Embryonic facial prominence (tissue), 1 donor: ENCODE measurements at regions not wholly inside any gene's neighbourhood (a gene's known extent, or its start where the extent isn't known, plus 50 kb on each side); places are given as distances from the start of the nearest gene placed in this dataset.

Experiments
- DNase-seq: peaks from one replicate; pipeline ENCODE4 v3.0.0-alpha.2; 2016; ENCODE audit errors: extremely low spot score

DNA sequence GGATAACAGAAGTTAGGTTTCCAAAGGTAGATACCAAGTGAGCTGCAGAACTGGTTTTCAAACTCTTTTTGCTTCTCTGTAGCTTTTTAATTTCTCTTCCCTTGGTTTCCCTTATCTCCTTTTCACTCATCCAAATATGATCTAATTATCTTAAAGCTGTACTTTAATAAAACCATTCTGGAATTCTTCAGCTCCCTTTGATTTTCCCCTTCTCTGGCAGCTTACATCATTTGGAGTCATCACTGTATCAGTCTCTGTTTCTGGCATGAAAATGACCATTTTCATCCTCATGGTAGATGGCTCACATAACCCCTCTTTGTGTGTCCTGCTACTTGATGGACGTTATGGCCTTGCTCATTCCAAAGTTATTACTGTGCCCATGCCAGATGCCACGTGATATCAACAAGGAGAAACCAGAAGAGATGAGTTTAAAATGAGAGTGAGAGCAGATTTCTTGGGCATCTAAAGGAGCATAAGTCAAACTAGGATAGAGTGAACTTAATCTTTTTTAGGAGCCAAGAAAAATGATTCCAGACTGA, 620.2 kb downstream of the QKI start:
- no peak for DNase-seq

DNA sequence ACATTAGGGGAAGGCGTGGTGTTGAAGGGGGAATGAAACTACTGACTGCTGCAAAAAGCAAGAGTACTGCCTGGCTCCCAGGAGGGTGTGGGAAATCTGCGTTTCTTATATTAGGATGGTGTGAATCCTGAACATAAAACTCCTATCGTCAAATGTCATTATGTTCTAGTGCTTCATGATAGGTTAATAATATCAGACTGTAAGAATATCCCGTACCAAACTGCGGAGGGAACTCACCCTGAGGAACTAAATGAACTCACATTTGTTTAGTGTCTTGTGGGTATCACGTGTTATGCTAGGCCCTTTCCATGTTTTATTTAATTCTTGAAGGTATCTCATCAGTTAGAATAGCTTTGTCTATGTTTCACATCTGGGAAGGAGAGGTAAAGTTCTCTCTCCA, 610.7 kb downstream of the QKI start:
- no peak for DNase-seq

DNA sequence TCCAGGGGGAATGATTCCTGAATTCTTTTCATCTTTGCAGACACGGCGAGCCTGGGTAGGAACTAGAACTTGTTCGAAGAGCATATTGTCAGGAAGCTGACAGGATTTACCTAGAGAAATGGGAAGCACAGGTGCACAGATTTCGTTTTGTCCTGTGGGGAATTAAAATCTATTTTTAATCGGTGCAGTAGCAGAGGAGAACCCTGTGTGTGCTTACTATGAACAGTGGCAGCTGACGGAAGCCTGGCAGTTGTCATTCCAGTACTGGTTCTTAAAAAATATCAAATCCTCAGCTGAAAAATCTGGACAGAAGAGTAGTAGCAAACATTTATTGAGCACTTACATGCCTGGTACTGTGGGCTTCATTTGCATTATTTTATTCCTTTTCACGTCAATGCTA, 609.0 kb downstream of the QKI start:
- no peak for DNase-seq

DNA sequence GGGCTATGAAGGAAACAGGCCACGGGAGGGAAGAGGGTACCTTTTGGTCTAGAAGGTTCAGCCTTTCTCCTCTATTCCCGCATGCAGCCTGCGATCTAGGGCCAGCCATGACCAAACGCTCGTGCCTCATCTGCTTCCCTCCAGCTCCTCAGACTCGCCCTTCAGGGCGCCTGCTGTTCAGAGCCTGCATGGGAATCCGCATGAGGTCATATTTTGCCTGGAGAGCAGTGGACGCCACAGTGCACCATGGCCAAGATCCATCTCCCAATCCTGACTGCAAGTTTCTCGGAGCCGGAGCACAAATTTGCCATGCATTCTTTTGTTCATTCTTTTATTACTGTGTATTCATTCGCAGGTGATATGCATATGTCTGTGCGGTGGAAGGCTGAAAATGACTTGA, 608.1 kb downstream of the QKI start:
- no peak for DNase-seq

DNA sequence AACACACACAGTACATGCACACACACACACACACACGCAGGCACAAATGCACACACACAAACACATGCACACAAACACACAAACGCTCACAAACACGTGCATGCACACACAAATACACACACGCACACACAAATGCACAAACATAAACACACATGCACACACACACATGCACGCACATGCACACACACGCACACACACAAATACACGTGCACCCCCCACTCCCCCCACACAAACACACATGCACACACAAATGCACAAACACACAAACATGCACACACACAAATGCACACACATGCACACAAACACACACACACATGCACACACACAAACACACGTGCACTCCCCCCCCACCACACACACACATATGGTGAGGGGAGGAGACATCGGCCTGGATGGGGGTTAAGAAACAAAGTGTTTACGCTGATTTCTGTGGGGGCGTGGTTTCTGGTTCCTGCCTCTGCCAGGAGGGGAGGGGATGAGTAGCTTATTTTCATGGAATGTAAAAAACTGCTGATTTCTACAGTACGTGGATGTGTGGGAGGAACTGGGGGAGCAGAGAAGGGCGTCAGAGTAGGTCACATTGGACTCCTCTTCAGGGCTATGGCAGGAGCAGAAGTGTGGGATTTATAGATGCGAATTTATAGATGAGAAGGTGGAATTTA, 607.2 kb downstream of the QKI start:
- no peak for DNase-seq

DNA sequence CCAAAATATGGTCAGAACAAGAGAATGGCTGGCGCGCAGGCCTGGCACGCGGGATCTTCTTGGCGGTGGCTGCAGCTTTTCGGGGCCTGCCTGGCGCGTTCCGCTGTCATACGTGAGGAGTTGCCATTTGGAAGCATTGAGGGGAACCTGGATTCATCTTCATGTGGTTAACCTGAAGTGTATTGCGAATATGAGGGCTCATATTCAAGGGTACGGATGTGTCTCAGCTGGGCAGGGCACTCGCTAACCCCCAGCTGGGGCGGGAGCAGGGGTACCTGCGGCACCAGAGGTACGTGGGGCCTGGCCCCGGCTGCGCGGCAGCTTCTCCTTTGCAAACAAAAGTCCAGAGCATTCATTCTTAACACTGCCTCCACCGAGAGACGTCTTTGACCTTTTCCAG, 605.6 kb downstream of the QKI start:
- no peak for DNase-seq

DNA sequence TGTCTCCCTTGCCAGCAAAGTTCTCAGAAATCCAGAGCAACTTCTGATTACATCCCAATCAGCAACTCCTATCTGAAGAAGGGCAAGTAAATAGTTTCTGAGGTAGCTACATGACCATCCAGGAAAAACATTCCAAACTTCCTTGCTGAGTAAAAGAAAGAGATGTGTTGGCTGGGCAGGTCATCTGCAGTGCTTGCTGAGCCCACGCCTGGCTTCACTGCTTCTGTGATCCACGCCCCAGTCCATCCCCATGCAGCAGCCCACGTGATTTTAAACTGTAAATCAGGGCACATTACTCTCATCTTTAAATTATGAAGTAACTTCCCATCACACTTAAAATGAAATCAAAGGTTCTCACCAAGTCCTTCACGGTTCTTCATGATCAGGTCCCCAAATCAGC, 603.6 kb downstream of the QKI start:
- DNase-seq = no peak

DNA sequence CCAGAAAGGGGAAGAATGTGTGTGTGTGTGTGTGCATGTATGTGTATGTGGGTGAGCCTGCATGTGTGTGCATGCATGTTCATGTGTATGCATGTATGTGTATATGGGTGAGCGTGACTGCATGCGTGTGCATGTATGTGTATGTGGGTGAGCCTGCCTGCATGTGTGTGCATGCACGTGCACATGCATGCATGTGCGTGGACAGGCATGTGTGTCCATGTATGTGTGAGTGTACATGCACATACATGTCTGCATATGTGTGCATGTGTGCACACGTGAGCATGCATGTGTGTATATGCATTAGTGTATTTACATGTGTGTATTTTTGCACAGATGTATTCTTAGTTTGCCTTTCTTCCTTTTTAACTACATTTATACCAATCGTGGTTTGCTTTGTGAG, 601.5 kb downstream of the QKI start:
- no peak for DNase-seq

DNA sequence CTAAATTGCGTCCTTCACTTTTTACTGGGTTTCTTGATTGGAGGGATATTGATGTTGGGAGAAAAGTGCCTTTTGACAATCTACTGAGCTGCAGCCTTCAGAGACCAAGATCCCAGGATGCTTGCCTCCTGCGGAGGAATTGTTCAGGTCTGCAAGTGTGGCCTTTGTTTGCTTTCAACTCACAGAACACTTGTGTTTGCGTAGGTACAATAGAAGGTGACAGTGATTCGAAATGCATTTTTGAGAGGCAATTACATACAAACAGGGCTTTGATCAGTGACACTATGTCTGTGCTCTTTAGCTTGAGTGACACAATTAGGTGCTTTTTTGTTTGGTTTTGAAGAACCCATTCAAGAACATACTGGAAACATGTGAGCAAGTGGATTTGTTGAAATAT, 600.6 kb downstream of the QKI start:
- DNase-seq = no peak

DNA sequence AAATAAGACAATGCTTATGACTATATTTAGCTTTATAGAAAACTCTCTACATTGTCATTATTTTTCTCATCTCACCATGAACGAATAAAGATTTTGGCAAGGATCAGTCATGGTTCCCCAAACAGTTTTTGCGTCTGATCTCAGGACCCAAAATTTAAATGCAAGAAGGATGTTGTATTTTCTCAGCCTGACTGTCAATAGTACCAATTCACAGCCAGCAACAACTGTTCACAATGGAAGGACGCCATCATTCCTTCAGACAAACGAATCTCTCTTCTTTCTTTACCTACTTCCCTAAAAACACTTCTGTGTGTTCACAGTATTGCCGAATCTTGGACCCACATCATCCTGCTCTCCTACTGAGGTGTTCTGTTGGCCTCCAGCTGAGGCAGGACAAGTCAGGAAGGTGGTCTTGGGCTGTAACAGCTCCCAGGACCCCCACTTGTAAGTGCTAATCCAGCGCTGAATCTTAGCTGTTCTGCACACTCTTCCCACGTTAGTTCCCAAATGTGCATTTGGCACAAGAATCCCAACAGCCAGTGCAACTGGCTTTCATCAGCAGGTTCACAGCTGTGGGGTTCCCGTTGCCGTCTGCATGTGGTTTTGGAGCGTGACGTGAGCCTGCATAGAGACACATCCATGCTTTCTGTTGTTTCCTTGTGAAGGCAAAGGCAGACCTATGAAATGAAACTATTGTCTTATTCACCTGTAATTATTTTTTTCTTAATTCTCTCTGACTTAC, 600.0 kb downstream of the QKI start:
- no peak for DNase-seq

DNA sequence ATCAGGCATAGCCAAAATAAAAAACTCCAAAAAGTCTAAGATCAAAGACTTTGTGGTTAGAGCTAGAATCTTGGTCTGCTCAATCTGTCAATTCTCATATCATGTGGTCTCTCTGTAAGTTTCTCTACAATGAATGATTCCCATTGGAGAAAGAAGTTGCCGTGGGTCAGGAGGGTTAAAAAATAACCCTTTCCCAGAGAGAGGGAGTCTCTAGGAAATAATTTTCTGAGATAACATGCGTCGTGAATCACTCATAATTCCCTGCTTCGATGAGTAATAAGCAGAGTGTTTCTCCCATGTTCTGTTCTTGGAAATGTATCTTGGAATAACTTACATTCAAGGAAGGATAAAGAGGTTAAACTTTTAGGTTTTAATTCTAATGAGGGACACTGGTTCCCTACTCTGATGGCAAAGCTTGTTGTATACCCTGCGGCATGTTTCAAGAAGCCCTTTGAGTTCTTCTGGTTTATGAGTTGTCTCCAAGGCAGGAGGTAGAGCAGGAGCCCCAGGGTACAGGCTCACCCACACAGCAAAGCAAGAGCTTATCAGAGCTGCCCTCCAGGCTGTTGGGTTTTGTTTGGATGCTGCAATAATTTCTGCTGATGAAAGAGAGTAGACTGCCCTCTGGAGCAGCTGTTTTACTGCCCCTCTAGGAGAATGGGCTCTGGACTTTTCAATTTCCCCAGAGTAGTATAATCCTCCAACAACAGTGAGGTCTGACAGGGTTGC, 599.1 kb downstream of the QKI start:
- DNase-seq = no peak

DNA sequence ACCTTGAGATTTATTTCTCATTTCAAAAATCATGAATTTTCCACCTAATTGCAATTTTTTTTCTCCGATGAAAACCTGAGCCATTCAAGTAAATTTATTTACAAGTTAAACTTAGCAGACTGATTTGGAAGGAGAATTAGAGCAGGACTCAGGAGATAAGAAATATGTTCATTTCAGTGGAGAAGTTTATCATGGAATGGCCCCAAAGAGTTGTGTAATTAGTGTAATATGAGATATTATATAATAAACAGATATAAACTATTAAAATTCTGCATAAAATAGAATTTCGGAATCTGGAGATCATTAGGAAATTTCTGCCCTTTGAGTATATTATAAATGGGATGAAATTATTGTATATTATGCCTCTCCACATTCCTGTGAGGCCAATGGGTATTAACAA, 596.8 kb downstream of the QKI start:
- no peak for DNase-seq

DNA sequence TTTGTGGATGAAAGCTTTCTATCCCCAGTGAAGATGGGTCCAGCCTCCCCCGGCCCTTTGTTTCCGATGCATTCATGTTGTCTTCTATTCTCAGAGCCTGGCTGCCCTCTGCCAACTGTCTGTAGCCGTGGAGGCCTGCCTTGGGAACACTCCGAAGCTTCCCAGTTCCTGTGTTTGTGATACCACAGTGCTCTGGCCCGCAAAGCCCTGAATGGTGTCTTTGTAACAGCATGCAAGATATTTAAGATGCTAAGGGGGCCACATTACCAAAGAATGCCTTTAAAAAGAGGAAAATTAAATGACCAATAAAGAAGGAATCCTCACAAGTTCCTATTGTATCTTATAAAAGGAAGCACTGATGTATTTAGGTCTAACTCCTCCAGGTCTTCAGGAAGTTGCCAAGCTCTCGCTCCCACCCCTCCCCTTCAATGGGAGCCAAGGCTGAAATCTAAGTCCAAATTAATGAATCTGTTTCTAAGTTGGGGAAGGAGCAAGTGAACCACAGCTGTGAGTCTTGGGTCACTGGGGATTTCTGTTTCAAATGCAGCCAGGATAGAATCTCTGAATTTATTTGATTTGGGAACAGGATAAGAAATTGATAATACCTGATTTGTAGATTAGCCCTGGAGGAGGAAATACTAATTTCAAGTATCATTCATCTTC, 596.1 kb downstream of the QKI start:
- DNase-seq = no peak

DNA sequence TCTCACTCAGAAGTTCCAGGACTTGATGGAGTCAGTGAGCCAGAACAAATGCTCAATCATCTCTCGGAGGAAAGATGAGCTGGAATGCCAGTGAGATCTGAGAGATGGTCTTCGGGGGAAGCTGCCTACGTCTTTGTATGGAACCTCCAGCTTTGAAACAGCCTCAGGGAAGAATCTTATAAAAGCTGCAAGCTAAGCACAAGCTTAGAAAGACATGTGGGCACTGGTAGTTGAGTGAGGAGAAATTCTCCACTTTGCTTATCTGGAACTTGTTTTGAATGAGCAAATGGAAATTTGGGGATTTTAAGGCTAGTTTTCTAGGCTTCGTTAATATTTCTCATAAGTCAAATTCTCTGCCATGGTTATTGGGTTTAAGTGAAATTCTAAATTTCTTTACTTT, 594.4 kb downstream of the QKI start:
- DNase-seq = no peak

DNA sequence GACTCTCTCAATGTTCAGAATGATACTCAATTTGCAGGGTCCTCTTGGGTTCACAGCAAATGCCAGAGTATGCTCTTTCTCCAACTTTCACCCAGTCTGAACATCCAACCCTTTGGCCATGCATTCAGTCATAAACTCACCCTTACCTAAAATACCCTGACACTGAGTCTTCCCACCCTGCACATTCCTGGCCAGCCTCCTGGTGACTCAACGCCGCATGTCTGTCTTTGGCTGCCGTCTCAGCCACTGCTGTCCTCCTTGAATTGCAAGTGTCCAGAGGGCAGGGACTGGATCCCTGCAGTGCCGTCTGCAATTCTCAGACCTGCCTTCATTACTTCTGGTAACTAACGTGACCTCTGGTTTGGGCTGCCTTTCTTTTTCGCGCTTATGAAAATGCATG, 593.4 kb downstream of the QKI start:
- DNase-seq = no peak

DNA sequence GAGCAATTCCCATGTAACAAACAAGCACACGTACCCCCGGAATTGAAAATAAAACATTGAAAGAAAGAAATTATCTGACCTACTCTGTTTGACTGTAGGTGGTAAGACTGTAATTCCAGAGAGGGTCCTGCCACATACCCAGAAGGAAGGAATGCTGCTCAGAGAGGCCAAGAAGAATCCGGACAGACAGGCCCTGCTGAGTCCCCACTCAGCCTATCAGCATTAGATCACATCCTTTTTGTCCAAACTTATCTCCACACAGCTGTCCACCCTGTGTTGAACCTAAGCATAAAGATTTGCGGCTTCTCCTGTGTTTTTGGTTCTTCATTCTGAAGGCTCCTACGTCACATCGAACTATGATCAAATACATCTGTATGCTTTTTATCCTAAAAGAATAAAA, 591.9 kb downstream of the QKI start:
- no peak for DNase-seq

DNA sequence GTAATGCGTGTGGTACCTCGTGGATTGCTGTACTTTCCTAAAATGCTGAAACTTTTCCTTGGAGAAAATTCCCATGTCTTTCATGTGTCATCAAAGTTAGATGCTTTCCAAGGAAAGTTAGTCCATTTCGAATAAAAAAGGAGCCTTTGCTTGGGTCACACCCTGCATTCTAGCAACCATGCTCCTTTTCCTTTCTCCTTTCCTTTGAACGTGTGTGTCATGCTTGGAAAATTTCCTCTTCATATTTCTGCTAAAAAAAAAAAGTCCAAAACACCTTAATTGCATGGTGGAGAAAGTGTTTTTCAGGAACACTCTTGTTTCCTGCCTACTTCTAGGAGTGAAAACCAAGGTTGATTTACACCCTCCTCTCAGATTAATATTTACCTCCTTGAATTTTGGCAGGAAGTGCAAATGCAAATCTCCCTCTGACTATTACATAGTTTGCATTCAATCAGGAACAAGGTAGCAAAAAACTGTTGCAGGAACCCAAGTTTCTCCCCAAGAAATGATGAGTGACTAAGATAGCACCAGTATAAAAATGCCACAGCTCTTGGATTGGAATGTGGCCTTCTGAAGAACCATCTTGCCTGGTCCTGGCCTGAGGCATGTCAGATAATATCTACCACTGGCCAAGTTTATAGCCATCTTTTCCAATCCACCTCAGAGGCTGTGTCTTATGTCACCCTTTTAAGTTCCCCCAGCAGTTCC, 590.6 kb downstream of the QKI start:
- DNase-seq = no peak

DNA sequence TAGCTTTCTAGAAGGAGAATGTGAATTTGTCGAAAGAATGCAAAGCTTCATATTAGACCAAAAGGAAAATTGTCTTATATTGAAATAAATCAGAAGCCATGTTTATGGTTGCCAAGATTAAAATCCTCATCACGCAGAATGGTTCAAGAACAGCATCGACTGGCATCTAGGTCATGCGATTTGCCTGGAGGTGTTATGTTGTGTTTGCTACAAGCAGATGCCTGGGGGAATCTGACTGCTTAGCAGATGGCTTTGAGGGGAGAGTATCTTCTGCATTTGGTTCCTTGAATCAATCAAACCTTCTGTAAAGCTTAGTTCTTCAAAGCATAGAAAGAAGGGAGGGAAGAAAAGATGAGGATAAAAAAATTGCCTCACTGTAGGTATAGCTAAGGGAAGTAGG, 585.8 kb downstream of the QKI start:
- no peak for DNase-seq

DNA sequence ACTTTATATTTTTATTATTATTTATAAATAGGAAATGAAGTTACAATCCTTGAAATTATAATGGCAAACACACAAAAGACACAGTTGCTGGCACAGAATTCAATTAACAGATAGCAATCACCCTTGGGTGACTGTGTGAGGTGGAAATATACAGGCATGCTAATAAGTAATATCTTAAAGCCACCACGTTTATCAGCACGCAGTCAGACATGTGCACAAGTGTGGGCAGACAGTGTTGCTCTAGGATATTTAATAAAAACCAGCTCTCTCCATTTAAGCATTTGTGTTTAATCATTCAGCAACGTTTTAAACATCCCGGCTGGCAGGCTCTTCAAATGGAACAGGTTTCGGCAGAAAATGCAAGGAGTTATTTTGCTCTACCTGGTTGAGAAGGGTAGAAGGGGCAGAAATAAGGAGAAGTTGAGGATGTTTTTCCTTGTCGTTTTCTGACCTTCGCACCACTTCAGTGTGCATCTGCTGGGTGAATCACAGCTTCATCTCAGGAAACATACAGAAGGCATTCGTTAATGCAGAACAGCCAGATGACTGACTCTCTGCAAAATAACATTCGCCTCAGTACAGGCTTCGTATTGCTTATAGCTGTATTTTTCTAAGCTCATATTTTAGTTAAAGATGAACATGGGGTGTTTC, 585.1 kb downstream of the QKI start:
- DNase-seq = no peak

DNA sequence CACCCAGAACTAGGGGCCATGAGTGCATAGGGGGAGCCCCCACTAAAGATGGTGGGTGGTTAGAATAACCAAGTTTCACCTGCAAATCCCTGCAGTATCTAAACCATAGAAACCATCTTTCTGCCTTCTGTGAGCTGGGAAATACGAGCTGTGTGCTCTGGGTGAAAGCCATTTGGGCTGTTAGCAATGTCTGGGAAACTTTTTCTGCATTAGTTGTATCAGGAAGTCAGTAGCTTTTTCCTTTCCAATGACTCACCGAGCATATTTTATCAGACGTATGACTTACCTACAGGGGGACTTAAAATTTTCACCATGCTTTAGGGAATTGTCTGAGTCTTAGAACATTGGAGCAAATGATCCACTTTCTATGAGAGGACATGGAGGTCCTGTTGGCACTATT, 584.0 kb downstream of the QKI start:
- no peak for DNase-seq

DNA sequence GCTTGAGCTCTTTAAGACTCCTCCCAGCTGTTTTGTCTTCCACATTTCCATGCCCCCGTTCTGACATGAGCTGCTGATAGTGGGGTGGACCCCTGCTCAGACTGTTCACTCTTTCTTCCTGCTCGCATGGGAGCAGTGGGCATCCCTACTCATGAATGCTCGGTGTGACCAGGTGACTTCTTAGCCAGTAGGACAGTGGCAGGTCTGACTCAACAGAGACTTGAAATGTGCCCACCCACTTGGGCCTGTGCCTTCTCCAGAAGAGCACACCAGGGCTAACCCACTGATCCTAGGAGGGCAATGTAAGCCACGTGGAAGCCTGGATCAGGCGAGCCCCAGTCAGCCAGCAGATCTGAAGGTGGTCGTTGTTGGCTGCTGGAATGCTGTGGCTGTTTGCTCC, 582.0 kb downstream of the QKI start:
- DNase-seq = no peak
